Subcutaneous abdominal adipose tissue (tissue), 5 donors: ENCODE measurements at regions not wholly inside any gene's neighbourhood (a gene's known extent, or its start where the extent isn't known, plus 50 kb on each side); places are given as distances from the start of the nearest gene placed in this dataset.

Source experiments
- H3K27ac ChIP-seq: one replicate; pipeline ENCODE4 v1.7.0; 2013; ENCODE audit warnings: low read depth, mild to moderate bottlenecking, inconsistent platforms, low read length, moderate library complexity
- H3K27me3 ChIP-seq, 5 donors: one replicate each; pipeline ENCODE4 v1.7.0; 2013; ENCODE audit warnings: low read length in 5 of 5, inconsistent platforms in 1 of 5; ENCODE audit not compliant: control insufficient read depth in 5 of 5, insufficient read depth in 4 of 5
- H3K36me3 ChIP-seq, 5 donors: one replicate each; pipeline ENCODE4 v1.7.0; 2013; ENCODE audit warnings: low read length in 5 of 5; ENCODE audit not compliant: control insufficient read depth in 5 of 5, insufficient read depth in 5 of 5
- H3K4me1 ChIP-seq, 5 donors: one replicate each; pipeline ENCODE4 v1.7.0; 2013; ENCODE audit warnings: low read length in 5 of 5, mild to moderate bottlenecking in 3 of 5, moderate library complexity in 1 of 5; ENCODE audit not compliant: control insufficient read depth in 5 of 5, insufficient read depth in 5 of 5
- H3K4me3 ChIP-seq, 5 donors: one replicate each; pipeline ENCODE4 v1.7.0; 2013; ENCODE audit warnings: low read length in 5 of 5, low read depth in 1 of 5
- H3K9ac ChIP-seq, 5 donors: one replicate each; pipeline ENCODE4 v1.7.0; 2013; ENCODE audit warnings: low read length in 5 of 5, mild to moderate bottlenecking in 4 of 5, moderate library complexity in 3 of 5
- H3K9me3 ChIP-seq, 5 donors: one replicate each; pipeline ENCODE4 v1.7.0; 2013; ENCODE audit warnings: low read length in 5 of 5; ENCODE audit not compliant: control insufficient read depth in 5 of 5
- donor health status: healthy.
- donor health status: healthy.
- donor health status: healthy.
- donor health status: healthy.
- donor health status: healthy.

- Histone ChIP-seq H3K36me3 (no peaks in the 10 kb centered on the region), H3K9ac (no peak overlapping the region), H3K27me3 (no peaks in the 10 kb centered on the region), H3K4me3 (no peak overlapping the region), H3K9me3 (no peaks in the 10 kb centered on the region), H3K4me1 (peaks cover 6 to 43% (median 38%) of the 10 kb centered on the region in 5 donors), H3K27ac (no peak overlapping the region)
These were observed 252.6 kb upstream of the ZNF32 start for GRCh38 chr10:43901302-43901701.

- Histone ChIP-seq H3K9ac (no peak overlapping the region), H3K27ac (no peak overlapping the region), H3K36me3 (no peaks in the 10 kb centered on the region), H3K4me1 (peaks cover 6 to 36% (median 30%) of the 10 kb centered on the region in 5 donors), H3K9me3 (no peaks in the 10 kb centered on the region), H3K27me3 (no peaks in the 10 kb centered on the region), H3K4me3 (no peak overlapping the region)
These were observed 251.9 kb upstream of the ZNF32 start for GRCh38 chr10:43900571-43900970.

GRCh38 chr10:43899224-43899959, 250.7 kb upstream of the ZNF32 start:
- Histone ChIP-seq H3K27ac (no peak overlapping the region), H3K36me3 (no peaks in the 10 kb centered on the region)

GRCh38 chr10:43898592-43898991, 249.9 kb upstream of the ZNF32 start:
- peaks cover 6 to 23% (median 19%) of the 10 kb centered on the region in 5 donors for H3K4me1 ChIP-seq
- H3K4me3 ChIP-seq = no peak overlapping the region
- no peak overlapping the region for H3K27ac ChIP-seq
- H3K27me3 ChIP-seq = no peaks in the 10 kb centered on the region
- no peak overlapping the region for H3K9ac ChIP-seq
- H3K9me3 ChIP-seq = no peaks in the 10 kb centered on the region
- no peaks in the 10 kb centered on the region for H3K36me3 ChIP-seq

More at GRCh38 chr10:43899224-43899959, 250.7 kb upstream of the ZNF32 start:
- Histone ChIP-seq H3K4me3 (no peak overlapping the region), H3K27me3 (no peaks in the 10 kb centered on the region), H3K9me3 (no peaks in the 10 kb centered on the region), H3K9ac (no peak overlapping the region), H3K4me1 (peaks cover 6 to 24% (median 19%) of the 10 kb centered on the region in 5 donors)

- H3K36me3 ChIP-seq = no peaks in the 10 kb centered on the region
- no peak overlapping the region for H3K27ac ChIP-seq
- no peak overlapping the region for H3K4me3 ChIP-seq
- H3K4me1 ChIP-seq = peaks cover 6 to 23% (median 19%) of the 10 kb centered on the region in 5 donors
- no peak overlapping the region for H3K9ac ChIP-seq
- H3K9me3 ChIP-seq = no peaks in the 10 kb centered on the region
- no peaks in the 10 kb centered on the region for H3K27me3 ChIP-seq
These were observed 249.2 kb upstream of the ZNF32 start for GRCh38 chr10:43897765-43898419.

- H3K36me3 ChIP-seq = no peaks in the 10 kb centered on the region
- H3K27ac ChIP-seq = no peak overlapping the region
These were observed 243.5 kb upstream of the ZNF32 start for GRCh38 chr10:43892062-43892770.

GRCh38 chr10:43891241-43891640, 242.6 kb upstream of the ZNF32 start:
- Histone ChIP-seq H3K4me1 (peaks cover 0 to 14% (median 12%) of the 10 kb centered on the region in 5 donors), H3K27ac (no peak overlapping the region), H3K27me3 (no peaks in the 10 kb centered on the region), H3K9me3 (no peaks in the 10 kb centered on the region), H3K4me3 (no peak overlapping the region), H3K36me3 (no peaks in the 10 kb centered on the region), H3K9ac (no peak overlapping the region)

More at GRCh38 chr10:43892062-43892770, 243.5 kb upstream of the ZNF32 start:
- H3K9ac ChIP-seq = no peak overlapping the region
- no peaks in the 10 kb centered on the region for H3K27me3 ChIP-seq
- H3K9me3 ChIP-seq = no peaks in the 10 kb centered on the region
- peaks cover 0 to 14% (median 12%) of the 10 kb centered on the region in 5 donors for H3K4me1 ChIP-seq
- H3K4me3 ChIP-seq = peak overlapping the region in 1 of 5 donors; percentile 23

- no peak overlapping the region for H3K9ac ChIP-seq
- H3K9me3 ChIP-seq = no peaks in the 10 kb centered on the region
- H3K4me3 ChIP-seq = no peak overlapping the region
- H3K27me3 ChIP-seq = no peaks in the 10 kb centered on the region
- H3K36me3 ChIP-seq = no peaks in the 10 kb centered on the region
- peaks cover 0 to 14% (median 12%) of the 10 kb centered on the region in 5 donors for H3K4me1 ChIP-seq
- no peak overlapping the region for H3K27ac ChIP-seq
These were observed 241.4 kb upstream of the ZNF32 start for GRCh38 chr10:43890124-43890523.

- Histone ChIP-seq H3K4me1 (peaks cover 0 to 14% (median 12%) of the 10 kb centered on the region in 5 donors), H3K27ac (no peak overlapping the region), H3K9ac (no peak overlapping the region), H3K27me3 (no peaks in the 10 kb centered on the region), H3K9me3 (no peaks in the 10 kb centered on the region), H3K4me3 (no peak overlapping the region), H3K36me3 (no peaks in the 10 kb centered on the region)
These were observed 239.9 kb upstream of the ZNF32 start for GRCh38 chr10:43888586-43888985.

GRCh38 chr10:43885842-43886241, 237.2 kb upstream of the ZNF32 start:
- peaks cover 0 to 4% (median 0%) of the 10 kb centered on the region in 5 donors for H3K4me1 ChIP-seq
- H3K36me3 ChIP-seq = no peaks in the 10 kb centered on the region
- no peaks in the 10 kb centered on the region for H3K27me3 ChIP-seq
- no peak overlapping the region for H3K4me3 ChIP-seq
- no peak overlapping the region for H3K27ac ChIP-seq
- H3K9me3 ChIP-seq = no peaks in the 10 kb centered on the region
- no peak overlapping the region for H3K9ac ChIP-seq
